Jurkat, Clone E6-1 (cell line): ENCODE measurements at regions not wholly inside any gene's neighbourhood (a gene's known extent, or its start where the extent isn't known, plus 50 kb on each side); places are given as distances from the start of the nearest gene placed in this dataset.
A peak's percentile ranks its signal among the peaks of the same experiment; 100 is the strongest.

Source experiments
- DNase-seq: peaks from one replicate; pipeline ENCODE4 v3.0.0-alpha.2; 2011; ENCODE audit warnings: low read depth, low spot score
- H3K4me3 ChIP-seq: 2 replicates; pipeline ENCODE4 v1.5.1; 2011; ENCODE audit warnings: mild to moderate bottlenecking, low read length, control low read depth, moderate library complexity

DNA sequence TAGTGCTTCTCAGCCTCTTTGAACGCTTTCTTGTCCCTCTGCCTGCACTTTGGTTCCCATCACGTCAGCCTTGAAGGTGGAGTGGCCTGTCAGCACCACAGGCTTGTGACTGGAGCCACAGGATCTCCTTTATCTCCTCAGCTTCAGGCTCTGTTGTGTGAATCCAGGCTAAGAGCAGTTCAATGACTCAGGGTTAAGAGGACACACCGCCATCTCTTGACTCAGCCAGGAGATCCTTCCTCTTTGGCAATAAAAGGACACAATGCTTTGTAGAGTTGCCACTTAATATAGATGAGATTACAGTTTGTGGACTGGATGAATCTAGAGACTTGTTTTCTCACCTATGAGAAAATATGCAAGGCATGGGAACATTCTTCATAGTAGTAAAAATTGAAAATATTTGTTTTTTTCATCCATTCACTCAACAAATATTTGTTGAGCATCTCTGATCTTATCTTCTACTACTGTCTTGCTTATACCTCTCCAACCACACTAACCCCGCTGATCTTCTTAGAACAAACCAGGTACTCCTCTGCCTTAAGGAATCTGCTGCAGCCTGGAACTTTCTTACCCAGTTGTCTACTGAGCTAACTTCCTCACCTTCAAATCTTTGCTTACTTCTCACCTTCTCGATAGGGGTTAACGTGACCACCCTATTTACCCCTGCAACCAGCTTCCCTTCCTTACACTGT, 62.3 kb downstream of the UCHL1 start:
- no peak for DNase-seq

DNA sequence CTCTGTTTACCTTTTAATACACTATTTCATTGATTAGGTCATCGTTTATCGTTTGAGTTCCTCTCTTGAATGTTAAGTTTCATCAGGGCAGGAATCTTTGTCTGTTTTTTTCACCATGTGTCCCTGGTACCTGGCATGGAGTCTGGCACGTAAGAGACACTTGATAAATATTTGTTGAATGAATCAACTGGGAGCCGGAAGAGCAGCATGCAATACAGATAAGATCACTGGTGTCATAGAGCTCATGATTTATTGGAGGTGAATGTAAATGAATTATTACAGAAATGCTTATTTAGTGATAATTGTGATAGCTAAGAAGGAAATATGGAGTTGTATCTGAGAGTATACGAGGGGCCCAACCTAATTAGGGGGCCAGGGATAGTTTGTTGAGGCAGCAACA, 62.8 kb downstream of the UCHL1 start:
- DNase-seq = no peak
- H3K4me3 ChIP-seq = no peak overlapping the region

More for the DNA sequence above, 62.3 kb downstream of the UCHL1 start:
- H3K4me3 ChIP-seq = no peak overlapping the region

DNA sequence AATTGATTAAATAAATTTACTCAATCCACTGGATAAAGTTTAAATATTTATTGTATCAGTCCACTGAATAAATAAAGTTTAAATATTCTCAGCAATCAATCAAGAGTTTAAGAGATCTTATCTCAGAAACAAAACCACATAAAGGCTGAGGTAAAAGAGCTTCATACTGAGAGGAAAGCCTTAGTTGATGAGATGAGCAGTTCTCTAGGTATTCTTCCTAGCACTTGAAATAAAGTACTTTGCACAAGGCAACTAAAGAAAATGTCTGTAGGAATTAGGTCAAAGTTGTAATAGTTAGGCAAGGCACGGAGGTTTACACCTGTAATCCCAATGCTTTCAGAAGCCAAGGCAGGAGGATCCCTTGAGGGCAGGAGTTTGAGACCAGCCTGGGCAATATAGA, 63.5 kb downstream of the UCHL1 start:
- no peak overlapping the region for H3K4me3 ChIP-seq
- DNase-seq = peak; percentile 27

DNA sequence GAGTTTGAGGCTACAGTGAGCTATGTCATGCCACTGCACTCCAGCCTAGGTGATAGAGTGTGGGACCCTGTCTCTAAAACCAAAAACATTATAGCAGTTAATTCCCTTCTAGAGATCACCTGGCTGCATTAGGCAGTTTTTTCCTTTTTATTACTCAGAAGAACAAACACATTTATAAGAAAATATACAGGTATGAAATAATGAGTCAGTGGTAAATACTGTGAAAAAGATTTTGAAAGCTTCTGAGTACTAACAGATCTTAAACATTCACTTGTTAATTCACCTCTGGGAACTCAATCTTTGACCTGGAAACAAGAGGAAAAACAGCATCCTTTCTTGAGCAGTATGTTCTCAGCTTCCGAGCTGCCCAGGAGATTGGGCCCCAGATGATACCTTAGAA, 64.1 kb downstream of the UCHL1 start:
- H3K4me3 ChIP-seq = no peak overlapping the region
- DNase-seq = no peak

DNA sequence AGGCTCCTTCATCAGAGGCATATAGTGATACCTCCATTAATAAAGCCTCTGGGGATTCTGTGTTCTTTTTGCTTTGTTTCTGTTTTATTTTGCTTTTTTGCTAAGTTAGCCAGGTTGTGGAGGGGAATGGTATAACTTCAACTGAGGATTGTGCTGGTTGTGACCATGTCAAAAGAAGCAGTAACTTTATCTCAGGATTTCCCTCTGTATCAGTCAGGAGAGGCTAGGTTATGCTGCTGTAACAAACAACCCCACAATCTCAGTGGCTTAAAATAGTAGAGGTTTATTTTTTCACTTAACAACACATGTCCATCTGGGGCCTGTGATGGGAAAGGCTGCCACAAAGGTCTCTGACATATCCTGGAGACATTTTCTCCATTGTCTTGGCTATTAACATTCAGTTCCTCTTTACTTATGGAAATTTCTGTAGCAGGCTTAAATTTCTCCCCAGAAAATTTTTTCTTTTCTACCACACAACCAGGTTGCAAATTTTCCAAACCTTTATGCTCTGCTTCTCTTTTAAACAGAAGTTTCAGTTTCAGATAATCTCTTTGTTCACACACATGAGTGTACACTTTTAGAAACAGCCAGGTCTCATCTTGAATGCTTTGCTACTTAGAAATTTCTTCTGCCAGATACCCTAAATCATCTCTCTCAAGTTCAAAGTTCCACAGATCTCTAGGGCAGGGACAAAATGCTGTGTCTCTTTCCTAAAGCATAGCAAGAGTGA, 64.7 kb downstream of the UCHL1 start:
- H3K4me3 ChIP-seq = no peak overlapping the region
- no peak for DNase-seq

DNA sequence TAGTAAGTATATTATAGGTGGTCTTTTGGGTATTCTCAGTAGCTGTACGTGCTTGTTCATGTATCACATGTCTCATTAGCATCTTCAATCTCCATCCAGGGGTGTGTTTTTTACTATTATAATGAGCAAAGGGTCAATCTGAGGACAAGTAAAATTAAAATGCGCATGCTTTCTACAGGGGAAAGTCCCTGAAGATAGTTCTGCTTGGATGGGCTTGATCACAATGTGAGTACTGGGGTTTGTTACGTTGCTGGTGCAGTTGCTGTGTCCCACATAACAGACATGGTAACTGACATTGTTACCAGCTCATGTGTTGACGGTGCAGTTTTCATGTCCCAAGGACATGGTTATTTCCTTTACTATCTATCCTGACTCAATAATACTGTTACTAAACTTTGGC, 65.9 kb downstream of the UCHL1 start:
- no peak for DNase-seq
- H3K4me3 ChIP-seq = no peak overlapping the region

DNA sequence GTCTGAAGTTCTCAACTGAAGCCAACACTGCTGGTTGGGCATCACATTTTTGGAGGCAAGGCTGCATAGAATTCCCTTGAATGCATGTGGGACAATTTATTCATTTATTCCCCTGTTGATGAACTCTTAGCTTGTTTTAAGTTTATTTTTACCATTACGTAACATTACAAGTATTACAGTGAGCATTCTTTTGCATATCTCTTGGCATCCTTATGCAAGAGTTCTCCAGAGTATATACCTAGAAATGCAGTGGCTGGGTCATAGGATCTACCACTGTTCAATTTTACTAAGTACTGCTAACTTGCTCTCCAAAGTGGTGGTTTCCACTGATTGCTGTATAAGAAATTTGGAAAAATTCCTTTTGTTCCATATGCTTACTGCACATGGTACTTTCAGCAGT, 66.5 kb downstream of the UCHL1 start:
- no peak for DNase-seq
- H3K4me3 ChIP-seq = no peak overlapping the region

DNA sequence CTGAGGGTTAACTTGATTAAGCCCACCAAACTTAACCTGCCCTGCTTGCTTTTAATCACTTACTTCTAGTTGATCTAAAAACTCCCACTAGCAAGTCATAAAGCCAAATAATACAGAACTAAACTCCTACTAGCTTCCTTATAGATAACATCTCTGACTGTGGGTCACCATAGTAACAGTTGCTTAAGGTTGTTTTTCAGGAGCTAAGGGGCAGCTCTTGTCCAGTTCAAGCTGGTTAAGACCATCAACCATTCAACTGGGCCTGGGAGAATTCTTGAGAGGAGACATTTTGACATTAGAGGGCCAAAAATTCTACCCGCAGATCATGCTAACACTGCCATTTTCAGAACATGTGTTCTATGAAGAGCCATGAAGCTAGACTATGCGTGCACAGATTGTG, 67.0 kb downstream of the UCHL1 start:
- H3K4me3 ChIP-seq = no peak overlapping the region
- no peak for DNase-seq

DNA sequence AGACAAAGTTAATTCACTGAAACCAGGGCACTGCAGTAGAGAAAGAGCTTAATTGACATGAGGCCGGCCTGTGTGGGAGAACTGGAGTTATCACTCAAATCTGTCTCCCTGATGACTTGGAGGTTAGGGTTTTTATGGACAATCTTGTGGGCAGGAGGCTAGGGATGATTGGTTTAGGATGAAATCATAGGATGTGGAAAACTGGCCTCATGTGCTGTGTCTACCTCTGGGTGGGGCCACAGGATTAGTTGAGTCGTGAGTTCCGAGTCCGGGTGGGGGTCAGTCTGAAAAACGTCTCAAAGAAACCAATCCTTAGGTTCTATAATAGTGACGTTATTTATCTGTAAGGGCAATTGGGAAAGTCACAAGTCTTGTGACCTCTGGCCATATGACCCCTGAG, 68.1 kb downstream of the UCHL1 start:
- no peak for DNase-seq
- no peak overlapping the region for H3K4me3 ChIP-seq

DNA sequence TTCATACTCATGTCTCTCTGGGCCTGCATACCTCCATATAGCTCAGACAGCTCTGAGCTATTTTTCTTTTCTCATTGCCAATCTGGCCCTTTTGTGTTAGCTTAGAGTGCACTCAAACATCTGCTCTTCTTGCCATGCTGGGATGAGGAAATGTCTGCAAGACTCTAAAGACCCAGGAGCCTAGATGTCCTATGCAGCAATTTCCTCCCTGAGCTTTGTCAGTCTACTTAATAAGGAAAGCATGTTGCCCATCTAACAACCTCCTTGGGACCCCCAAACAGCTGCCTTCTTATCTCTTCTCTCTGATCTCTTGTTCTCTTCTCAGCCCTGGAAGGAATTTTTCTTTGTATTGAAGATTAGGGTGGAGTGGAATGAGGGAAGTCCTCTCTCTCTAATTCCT, 69.2 kb downstream of the UCHL1 start:
- H3K4me3 ChIP-seq = no peak overlapping the region
- DNase-seq = no peak

DNA sequence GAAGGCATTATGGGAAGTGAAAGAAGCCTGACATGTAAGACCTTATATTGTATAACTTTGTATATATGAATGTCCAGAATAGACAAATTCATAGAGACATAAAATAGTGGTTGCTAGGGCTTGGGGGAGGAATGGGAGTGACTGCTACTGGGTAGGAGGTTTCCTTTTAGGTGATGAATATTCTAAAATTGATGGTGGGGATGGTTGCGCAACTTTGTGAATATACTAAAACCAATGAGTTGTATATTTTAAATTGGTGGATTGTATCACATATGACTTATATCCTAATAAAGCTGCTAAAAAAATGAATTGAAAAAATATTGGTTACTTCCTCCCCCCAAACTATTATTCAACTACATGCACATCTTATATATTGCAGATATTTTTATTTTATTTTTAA, 70.0 kb downstream of the UCHL1 start:
- DNase-seq = no peak
- no peak overlapping the region for H3K4me3 ChIP-seq

DNA sequence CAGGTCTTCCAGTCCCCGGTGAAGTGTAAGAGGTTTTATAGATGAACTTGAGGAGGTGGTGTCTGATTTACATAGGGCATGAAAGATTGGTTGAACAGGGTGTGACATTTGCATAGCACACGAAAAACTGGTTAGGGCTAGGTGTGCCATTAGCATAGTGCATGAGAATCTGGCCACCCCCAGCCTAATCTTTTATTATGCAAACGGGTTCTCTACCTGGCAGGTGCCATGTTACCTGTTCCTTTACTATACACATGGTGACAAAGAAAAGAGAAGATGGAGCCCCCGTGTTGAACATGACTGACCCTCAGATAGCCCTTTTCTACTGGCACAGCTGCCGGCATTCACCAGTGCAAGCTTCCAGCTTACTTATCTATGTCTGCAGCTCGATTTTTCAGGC, 71.0 kb downstream of the UCHL1 start:
- DNase-seq = no peak
- H3K4me3 ChIP-seq = no peak overlapping the region

DNA sequence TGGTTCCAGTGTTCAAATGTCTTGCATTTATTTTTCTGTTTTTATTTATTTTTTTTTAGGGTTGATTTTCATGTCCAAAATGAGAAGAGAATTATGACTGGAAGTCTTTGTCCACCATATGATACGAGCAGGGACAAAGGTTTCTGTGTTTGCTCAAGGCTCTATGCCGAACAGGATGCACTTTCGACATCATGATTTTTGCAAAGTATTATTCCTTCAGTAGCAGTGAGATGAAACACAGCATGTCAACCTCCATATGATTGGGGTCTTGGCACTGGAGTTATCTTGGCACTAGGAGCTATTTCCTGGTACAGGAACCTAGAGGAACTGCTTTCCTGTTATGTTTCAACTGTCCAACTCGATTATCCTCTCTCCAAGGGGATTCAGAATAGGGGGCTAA, 72.6 kb downstream of the UCHL1 start:
- H3K4me3 ChIP-seq = no peak overlapping the region
- no peak for DNase-seq

DNA sequence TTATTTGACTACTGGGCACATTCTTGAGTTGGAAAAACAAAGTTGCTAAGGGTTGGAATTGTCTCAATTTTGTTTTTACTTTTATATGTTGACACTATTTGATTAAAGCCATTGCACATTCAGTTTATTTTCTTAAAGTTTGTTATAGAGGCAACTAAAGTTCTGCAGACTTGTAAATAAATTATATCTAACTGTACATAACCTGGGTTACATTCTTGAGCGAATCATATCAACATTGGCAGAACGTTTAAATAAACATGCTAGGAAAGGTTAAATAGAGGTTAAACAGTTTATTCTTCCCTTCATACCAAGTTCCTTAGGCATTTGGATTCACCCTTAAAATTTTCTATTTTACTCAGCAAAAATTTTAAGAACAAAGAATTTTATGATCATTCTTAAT, 74.5 kb downstream of the UCHL1 start:
- DNase-seq = no peak
- no peak overlapping the region for H3K4me3 ChIP-seq

DNA sequence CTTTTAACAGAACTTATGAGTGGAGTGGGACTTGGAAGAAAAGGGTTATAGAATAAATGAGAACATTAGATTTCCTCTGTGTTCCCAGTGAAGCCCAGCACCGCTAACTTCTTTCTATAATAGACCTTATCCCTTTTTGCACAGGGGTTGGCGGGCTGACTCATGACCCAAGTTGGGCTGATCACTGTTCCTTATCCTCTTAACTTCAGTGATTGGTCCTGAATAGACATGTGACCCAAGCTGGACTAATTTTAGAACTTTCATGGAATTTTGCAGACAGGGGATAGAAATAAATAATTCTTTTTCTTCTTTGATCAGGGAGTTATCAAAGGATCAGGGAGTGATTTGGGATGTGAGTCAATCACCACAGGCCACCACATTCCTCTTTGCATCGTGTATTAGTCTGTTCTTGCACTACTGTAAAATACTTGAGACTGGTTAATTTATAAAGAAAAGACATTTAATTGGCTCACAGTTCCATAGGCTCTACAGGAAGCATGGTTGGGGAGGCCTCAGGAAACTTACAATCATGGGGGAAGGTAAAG, 75.9 kb downstream of the UCHL1 start:
- DNase-seq = no peak
- no peak overlapping the region for H3K4me3 ChIP-seq

DNA sequence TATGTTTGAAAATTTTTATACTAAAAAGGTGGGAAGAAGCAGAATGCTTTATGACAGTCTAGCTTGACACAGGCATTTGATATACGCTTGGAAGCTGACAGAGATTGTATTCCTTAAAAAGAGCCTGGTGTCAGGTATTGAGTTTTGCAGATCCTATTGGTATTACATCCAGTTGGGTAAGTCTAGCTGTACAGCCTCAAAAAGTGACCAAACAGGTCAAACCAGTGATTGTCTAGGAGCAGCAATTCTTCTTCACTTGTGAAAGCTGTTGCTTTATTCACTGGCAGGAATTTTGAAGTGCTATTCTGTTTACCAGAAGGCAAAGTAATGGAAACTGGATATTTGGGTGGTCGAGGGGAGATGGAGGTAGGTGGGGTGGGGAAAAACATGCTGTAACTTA, 77.5 kb downstream of the UCHL1 start:
- no peak for DNase-seq
- no peak overlapping the region for H3K4me3 ChIP-seq

DNA sequence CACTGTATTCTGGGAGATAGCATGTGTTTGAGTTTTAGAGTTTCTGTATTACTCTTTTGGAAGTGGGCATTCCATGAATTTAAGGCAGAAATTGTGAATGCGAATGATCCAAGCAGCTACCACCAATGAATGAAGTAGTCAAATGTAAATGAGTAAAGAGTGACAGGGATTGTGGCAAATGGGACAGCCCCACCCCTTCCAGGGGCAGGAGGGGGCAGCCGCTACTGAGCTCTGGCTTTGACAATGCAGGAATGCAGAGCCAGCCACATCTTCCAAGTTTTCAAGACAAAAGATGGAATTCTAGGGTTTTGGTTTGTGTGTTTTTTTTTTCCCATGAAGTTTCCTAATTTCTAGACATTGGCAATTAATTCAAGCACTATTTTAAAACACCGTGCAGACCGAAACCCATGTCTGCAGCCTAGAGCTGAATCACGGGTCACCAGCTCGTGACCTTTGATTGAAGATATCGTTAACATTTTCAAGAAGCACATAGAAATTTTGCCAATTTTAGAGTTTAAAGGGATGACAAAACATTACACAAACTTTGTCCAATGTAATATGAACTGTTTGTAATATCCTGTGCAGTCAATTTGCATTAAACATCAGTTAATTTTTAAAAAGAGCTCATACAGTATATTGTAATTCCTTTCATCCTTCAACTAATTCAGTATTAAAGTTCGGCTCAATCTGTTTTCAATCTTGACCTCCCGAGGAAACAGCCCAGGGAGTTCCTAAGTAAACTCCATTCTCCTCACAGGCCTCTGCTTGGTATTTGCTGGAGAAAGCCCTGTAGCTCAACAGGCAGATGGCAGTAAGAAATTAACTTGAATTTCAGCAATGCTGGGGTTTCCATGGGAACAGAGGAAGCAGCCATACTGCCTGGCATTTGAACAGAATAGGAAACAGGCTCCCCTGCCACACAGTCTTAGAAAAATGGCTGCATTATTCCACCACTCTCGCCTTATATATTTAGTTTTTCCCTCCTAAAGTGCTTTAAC, 83.4 kb downstream of the UCHL1 start:
- DNase-seq = no peak
- no peak overlapping the region for H3K4me3 ChIP-seq

DNA sequence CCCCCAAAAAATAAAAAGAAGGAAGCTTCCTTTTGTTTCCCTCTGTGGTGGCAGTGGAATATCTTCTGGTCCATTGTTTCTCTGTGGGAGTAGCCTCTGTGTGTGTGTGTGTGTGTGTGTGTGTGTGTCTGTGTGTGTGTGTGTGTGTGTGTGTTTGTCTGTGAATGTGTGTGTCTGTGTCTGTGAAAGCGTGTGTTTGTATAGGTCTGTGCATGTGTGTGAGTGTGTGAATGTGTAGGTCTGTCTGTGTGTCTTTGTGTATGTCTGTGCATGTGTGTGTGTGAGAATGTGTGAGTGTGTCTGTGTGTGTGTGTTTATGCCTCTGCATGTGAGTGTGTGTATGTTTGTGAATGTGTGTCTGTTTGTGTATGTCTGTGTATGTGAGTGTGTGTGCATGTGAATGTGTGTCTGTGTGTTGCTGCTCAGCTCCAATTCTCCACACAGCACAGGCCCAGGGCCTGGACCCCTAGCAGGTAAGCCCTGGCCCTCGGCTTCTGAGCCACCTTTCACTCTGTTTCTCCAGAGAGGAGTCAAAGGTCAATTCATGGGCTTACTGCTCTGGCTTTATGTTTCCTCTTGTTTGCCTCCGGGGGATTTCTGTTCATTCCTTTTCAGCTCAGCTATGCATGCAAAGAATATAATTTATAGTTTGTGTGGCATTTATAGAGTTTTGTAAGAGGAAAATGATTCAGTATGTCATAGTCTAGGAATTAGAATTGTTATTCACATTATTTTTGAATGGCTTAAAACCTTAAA, 89.8 kb downstream of the UCHL1 start:
- DNase-seq = no peak
- H3K4me3 ChIP-seq = no peak overlapping the region

DNA sequence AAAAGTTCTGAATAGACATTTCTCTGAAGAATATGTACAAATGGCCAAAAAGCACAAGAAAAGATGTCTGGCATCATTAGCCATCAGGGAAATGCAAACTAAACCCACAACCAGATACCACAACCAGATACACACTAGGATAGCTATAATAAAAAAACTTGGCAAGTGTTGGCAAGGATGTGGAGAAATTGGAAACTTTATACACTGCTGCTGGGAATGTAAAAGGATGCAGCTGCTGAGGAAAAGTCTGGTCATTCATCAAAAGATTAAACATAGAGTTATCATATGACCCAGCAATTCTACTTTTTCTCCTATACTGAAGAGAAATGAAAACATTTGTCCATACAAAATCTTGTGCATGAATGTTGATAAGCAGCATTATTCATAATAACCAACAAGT, 92.3 kb downstream of the UCHL1 start:
- DNase-seq = no peak
- H3K4me3 ChIP-seq = no peak overlapping the region
